Right lobe of liver (tissue), 6 donors: ENCODE measurements at regions not wholly inside any gene's neighbourhood (a gene's known extent, or its start where the extent isn't known, plus 50 kb on each side); places are given as distances from the start of the nearest gene placed in this dataset.

ENCODE experiments used
- ATAC-seq, 4 donors: fragments of 200-7000 bp; cut with Tn5 transposase; one replicate each; pipeline ENCODE4 v1.9.1; 2020; ENCODE audit warnings: mild to moderate bottlenecking in 4 of 4, moderate library complexity in 4 of 4
- DNase-seq, 3 donors: peaks; one replicate each; pipeline ENCODE4 v3.0.0-alpha.2; 2020
- H3K27ac ChIP-seq, 3 donors: fragments of 200-600 bp; one replicate each; pipeline ENCODE4 v1.8.0; 2022
- H3K27me3 ChIP-seq, 2 donors: fragments of 200-600 bp; one replicate each; pipeline ENCODE4 v1.8.0; 2022
- H3K36me3 ChIP-seq, 4 donors: fragments of 200-600 bp; sonication (generic) in 1 of 4; one replicate each; pipeline versions ENCODE4 v1.5.1 to v1.8.0; 2017 to 2022; ENCODE audit warnings: control low read depth in 1 of 4
- H3K4me1 ChIP-seq, 4 donors: fragments of 200-600 bp; sonication (generic) in 1 of 4; one replicate each; pipeline versions ENCODE4 v1.5.1 to v1.8.0; 2017 to 2022; ENCODE audit warnings: control low read depth in 1 of 4
- H3K4me3 ChIP-seq, 3 donors: fragments of 200-600 bp; one replicate each; pipeline ENCODE4 v1.8.0; 2022
- H3K9me3 ChIP-seq, 4 donors: fragments of 200-600 bp; sonication (generic) in 1 of 4; one replicate each; pipeline versions ENCODE4 v1.5.1 to v1.8.0; 2017 to 2022; ENCODE audit warnings: control low read depth in 1 of 4
- POLR2A ChIP-seq: fragments of 450-650 bp; IDR thresholded peaks from one replicate; pipeline ENCODE4 v1.6.1; 2017; ENCODE audit warnings: antibody characterized with exemption, mild to moderate bottlenecking
- WGBS: methylation state at CpG from one replicate; pipeline ENCODE4 v1.1.6; 2018; ENCODE audit warnings: low coverage, low lambda C conversion rate; ENCODE audit not compliant: insufficient coverage; ENCODE audit errors: missing lambda C conversion rate; 5-methylcytosine and 5-hydroxymethylcytosine counted together
- intact Hi-C, 2 donors: fragments of 100-400 bp; cut with DNase I; formaldehyde crosslinking; loops; one replicate each; pipeline versions ENCODE4 v1.11.2 to v1.14.1; 2022
- small RNA-seq, 2 experiments: library from RNA; depleted of rRNA; stranded (forward); fragments of <200 nt; gene quantifications; one replicate each; pipeline ENCODE3, GENCODE V24; 2016
- donor health status: DM: no; HTN: yes; CAD: no.
- donor health status: DM: no; HTN: no; CAD: no.
- donor health status: DM: no; HTN: no; CAD: no.
- donor health status: DM: no; HTN: yes; CAD: no.
- donor health status: DM: no; HTN: yes; CAD: no.

DNA sequence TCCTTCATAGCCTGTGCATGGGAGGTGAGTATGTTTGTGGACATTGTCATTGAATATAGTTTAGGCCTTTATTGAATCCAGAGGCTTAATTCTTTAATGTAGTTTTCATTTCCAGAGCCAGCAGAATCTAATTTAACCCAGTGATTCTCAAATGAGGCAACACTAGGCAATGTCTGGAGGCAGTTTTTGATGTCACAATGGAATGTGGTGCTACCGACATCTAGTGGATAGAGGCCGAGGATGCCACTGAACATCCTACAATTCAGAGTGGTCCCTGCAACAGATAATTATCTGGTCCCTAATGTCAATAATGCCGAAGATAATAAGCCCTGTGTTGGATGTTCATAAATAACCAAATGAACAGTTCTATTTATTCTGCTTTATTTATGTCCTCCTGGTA is 98.9 kb upstream of the TBL1Y start:
- Histone ChIP-seq H3K27ac (no peak overlapping the region), H3K9me3 (no peaks in the 10 kb centered on the region), H3K36me3 (no peaks in the 10 kb centered on the region), H3K27me3 (no peaks in the 10 kb centered on the region), H3K4me1 (no peaks in the 10 kb centered on the region), H3K4me3 (no peak overlapping the region)
- no peak for ATAC-seq
- no peak for DNase-seq
- WGBS, result no CpG with 5 or more reads among the region's 3 CpGs
- intact Hi-C loops, result no loop called here
- TF ChIP-seq POLR2A, result no peak

Small RNA genes lying in the stretch of these regions (small RNA-seq; reads per million reads assigned to genes)
- 0 reads per million in 2 experiments for gene AC013412.1
- 0 reads per million in 2 experiments for gene SRIP3
